ENCODE measurements at regions not wholly inside any gene's neighbourhood (a gene's known extent, or its start where the extent isn't known, plus 50 kb on each side); places are given as distances from the start of the nearest gene placed in this dataset.

DNA sequence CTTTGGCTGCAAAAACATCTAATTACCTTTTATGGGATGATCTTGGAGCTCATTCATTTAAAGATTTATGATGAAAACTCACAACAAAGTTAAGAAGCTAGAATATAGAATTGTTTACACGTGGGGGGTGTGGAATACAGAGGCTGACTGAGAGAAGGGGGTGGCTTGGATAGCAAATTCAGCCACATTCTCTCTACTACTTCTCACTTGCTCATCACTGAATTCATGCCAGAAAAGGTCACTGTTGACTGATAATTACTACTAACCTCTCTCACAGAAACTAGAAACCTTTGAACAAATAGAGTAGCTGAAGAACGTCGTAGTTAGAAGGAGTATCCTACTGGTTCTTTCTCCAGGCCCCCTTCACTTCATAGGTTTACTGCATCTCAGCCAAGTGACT lies 808.2 kb downstream of the BRINP1 start:
- no peak for DNase-seq (ENCODE audit: low read depth in 1 of 2, low spot score in 1 of 2)

DNA sequence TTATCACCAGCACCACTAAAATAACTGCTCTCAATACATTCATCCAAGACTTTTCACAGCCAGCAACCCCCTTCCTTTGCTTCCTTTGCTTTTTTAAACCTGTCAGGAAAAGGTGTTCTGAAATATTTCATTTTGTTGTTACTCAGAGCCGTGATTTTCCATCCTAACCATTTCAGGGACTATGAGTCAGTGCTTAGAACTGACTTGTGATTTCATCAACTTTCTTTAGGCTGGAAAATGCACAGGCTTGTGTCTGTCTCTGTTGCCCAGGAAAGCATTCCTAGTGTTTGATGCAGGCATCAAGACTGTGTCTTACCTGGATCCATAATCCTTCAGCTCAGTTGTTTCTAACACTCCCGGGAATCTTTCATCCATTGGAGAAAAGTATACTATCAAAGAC lies 805.6 kb downstream of the BRINP1 start:
- no peak for DNase-seq (ENCODE audit: low read depth in 1 of 2, low spot score in 1 of 2)

DNA sequence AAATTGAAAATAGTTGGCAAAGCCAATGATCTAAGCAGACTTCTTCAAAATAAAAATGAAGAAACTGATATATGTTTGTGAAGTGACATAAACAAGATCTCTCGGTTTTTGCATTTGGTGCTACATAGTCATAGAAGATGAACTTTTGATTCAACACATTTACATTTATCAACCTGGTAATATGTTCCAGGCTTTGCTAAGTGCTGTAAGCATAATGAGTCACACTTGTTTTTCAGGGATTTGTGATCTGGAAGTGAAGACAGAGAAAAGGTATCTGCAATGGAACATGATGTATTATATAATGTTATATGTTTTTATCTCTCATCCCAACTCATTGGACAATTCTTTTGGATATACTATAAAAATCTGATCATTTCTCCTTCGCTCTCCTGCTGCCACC lies 801.4 kb downstream of the BRINP1 start:
- no peak for DNase-seq (ENCODE audit: low read depth in 1 of 2, low spot score in 1 of 2)

DNA sequence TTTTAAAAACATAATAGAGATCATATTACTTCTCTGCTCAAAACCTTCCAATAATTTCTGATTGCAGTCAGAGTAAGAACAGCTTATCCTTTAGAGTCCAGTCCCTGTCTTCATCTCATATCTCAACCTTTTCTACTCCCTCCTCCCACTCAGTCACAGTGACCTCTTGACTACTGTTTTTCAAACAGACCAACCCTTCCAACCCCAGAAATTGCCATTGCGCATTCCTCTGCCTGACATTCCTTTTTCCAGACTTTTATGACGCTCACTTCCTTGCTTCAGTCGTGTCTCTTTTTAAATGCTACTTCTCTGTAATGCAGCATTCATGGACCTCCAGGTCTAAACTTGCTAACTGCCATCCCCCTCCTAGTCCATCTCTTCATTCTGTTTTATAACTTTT lies 800.5 kb downstream of the BRINP1 start:
- no peak for DNase-seq (ENCODE audit: low read depth in 1 of 2, low spot score in 1 of 2)

DNA sequence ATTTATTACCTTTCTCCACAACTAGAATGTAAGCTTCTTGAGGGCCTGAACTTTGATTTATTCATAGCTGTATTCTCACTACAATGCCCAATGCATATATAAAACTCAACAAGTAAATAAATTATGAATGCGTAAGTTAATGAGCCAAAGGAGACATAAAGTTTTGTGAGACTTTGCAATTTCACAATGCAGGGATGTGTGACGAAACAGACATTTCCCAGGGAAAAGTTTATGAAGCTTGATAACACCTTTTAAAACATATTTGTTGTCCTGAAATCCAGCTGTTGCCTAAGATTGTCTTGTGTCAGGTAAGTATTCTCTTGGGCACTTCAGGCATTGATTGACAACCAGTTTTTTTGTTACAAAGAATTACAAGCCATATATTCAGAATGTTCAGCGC lies 800.1 kb downstream of the BRINP1 start:
- no peak for DNase-seq (ENCODE audit: low read depth in 1 of 2, low spot score in 1 of 2)

DNA sequence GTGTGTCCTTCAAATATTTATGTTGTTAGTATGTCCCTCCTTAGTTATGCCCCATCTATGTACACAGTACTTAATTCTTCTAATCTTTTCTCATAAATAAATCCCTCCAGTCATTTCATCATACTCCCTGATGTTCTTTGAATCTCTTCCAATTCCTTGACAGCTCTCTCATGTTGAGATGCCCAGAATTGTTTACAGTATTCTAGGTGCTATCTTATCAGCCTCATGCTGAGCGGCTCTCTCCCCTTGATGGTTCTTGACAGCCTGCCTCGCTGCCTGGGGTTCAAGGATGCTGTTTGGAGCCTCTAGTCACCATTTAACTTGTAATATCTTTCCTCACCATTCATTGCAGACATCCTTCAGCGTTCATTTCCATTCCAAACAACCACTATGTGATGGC lies 799.2 kb downstream of the BRINP1 start:
- no peak for DNase-seq (ENCODE audit: low read depth in 1 of 2, low spot score in 1 of 2)

DNA sequence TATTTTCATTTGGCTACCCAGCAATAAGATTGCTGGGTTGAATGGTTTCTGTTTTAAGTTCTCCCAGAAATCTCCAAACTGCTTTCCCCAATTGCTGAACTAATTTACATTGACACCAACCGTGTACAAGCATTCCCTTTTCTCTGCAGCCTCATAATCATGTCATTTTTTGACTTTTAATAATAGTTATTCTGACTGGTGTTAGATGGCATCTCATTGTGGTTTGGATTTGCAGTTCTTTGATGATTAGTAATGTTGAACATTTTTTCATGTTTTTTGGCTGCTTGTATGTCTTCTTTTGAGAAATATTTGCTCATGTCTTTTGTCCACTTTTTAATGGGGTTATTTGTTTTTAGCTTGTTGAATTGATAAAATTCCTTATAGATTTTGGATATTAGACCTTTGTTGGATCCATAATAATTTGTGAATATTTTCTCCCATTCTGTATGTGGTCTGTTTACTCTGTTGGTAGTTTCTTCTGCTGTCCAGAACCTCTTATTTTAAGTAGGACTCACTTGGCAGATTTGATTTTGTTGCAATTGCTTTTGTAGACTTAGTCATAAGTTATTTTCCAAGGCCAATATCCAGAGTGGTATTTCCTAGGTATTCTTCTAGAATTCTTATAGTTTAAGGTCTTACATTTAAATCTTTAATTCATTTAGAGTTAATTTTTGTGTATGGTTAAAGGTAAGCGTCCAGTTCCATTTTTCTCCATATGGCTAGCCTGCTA lies 793.7 kb downstream of the BRINP1 start:
- DNase-seq (ENCODE audit: low read depth in 1 of 2, low spot score in 1 of 2) = no peak

DNA sequence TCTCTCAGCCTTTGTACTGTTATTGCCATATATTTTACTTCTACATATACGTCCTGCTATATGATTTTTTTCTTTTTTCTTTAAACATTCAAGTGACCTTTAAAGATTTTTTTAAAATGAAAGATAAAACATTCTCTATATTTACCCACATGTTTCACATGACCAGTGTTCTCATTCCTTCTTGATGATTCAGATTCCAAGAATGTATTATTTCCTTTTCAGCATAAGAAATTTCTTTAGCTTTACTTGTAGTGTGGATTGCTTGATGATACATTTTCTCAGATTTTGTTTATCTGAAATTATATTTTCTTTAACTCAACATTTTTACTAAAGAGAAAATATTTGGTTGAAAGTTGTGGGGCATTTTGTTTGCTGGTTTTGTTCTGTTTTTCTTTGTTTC lies 792.1 kb downstream of the BRINP1 start:
- no peak for DNase-seq (ENCODE audit: low read depth in 1 of 2, low spot score in 1 of 2)

DNA sequence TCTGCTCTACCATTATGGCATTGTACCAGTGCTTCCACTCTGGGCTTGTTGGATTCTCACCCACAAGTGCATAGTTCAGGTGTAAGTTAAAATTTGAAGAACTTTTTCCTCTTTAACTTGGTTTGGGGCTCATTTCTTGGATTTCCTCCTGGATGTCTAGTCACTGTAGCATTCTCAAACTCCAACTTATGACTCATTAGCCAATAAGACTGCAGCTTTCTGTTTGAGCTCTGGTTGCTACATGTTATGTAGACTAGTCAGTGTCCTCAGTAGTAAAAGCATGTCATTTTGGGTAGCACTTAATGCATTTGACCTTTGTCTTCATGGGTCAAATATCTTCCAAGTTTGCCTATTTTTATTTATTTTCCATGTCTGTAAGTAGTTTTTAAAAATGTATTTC lies 790.8 kb downstream of the BRINP1 start:
- DNase-seq (ENCODE audit: low read depth in 1 of 2, low spot score in 1 of 2) = no peak

DNA sequence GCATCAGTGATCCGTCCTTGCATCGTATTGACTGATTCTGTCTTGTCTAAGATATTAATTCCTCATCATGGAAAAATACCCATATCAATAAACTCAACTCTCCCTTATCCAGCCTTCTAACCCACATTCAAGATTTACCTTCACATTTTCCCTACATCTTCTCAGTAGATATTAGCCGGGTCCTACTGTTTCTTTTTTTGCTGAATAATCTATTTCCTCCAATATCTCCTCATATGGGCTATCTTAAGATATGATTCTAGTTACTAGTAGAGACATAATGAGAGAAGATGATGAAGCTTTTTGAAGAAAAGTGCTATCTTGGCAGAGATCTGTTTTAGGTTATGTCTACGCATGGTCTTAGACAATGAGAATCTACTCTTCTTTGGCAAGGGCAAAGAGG lies 785.8 kb downstream of the BRINP1 start:
- DNase-seq (ENCODE audit: low read depth in 1 of 2, low spot score in 1 of 2) = no peak

DNA sequence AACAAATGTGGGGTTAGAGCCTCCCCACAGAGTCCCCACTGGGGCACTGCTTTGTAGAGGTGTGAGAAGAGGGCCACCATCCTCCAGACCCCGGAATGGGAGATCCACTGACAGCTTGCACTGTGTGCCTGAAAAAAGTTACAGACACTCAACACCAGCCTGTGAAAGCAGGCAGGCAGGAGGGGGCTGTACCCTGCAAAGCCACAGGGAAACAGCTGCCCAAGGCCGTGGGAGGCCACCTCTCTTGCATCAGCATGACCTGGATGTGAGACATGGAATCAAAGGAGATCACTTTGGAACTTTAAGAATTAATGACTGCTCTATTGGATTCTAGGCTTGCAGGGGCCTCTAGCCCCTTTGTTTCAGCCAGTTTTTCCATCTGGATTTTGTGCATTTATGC lies 782.3 kb downstream of the BRINP1 start:
- no peak for DNase-seq (ENCODE audit: low read depth in 1 of 2, low spot score in 1 of 2)

DNA sequence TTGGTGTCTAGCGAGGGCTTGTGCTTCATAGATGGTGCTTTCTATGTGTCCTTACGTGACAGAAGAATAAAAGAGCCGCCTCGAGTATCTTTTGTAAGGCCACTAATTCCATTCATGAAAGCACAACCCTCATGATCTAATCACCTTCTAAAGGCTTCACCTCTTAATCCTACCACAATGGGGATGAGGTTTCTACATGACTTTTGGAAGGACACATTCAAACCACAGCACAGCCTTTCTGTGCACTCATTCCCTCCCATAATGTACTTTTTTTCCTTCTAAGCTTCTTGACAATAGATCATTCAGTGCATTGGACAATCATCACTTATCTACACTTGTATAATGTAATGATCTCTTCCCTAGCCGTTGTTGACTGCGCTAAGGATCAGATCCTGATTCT lies 774.8 kb downstream of the BRINP1 start:
- no peak for DNase-seq (ENCODE audit: low read depth in 1 of 2, low spot score in 1 of 2)

DNA sequence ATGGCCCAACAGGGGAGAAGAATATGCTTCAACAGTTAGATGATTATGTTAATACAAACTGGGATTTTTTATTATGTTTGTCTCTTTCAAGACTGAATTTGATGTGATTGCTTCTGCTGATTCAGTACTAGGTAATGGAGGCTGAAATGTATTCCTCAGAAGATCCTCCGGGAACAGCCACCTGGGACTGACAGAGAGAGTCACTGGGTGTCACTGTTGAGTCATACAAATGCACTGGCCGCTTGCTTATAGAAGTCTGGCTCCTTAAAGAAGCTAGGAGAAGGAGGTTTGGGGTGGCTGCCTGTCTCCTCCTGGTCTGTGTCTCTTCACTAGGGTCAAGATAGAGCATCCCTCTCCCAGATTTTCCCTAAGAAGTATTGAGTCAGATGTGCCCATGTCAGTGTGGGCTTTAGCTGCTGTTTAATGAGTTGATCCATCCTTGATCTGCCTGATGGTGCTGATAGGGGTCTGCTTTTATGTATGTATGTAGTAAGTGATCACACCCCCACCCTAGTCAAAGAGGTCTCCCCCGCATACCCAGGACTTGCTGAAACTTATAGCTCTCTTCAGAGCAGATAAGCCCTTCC lies 773.4 kb downstream of the BRINP1 start:
- DNase-seq (ENCODE audit: low read depth in 1 of 2, low spot score in 1 of 2) = no peak

DNA sequence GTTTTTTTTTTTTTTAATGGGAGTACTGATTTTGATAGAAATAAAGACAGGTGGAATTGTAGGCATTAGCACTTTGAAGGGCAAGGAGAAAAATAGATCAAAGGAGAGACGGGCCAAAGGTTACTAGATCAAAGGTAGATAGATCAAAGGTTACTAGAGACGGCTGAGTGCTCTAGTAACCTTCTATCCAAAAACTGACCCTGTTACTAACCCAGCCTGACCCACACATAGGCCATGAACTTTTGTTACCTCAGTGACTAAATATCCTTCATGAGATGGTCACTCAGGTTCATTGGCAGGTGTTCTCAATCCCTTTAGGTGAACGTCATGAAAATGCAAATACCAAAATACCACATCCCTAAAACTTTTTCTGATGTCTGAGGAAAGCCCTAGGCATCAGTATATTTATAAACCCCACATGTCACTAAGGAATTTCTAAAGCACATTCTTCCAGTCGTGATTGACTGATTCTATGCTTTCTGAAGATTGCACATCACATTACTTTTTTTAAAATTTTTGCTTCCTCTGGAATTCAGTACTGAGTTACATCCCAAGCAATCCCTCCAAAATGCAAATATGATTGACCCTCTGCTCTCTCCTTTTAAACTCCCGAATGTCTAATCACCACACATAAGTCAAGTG lies 772.7 kb downstream of the BRINP1 start:
- no peak for DNase-seq (ENCODE audit: low read depth in 1 of 2, low spot score in 1 of 2)

DNA sequence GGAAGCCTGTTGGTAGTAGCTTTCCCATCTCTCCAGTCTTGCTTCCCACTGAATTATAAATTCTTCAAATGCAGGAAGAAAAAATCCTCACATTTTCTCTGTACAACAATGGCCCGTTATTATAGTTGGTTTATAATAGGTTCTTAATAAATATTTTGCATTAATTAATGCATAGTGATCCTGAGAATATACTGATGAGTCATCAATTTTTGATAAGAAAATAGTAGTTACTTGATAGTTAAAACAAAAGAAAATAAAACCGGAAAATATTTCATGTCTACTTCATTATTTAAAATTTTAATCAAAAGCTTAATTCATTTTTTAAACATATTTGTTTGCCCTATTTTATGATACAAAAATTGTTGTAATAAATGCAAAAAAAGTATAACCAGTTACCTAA lies 762.6 kb downstream of the BRINP1 start:
- DNase-seq (ENCODE audit: low read depth in 1 of 2, low spot score in 1 of 2) = no peak

DNA sequence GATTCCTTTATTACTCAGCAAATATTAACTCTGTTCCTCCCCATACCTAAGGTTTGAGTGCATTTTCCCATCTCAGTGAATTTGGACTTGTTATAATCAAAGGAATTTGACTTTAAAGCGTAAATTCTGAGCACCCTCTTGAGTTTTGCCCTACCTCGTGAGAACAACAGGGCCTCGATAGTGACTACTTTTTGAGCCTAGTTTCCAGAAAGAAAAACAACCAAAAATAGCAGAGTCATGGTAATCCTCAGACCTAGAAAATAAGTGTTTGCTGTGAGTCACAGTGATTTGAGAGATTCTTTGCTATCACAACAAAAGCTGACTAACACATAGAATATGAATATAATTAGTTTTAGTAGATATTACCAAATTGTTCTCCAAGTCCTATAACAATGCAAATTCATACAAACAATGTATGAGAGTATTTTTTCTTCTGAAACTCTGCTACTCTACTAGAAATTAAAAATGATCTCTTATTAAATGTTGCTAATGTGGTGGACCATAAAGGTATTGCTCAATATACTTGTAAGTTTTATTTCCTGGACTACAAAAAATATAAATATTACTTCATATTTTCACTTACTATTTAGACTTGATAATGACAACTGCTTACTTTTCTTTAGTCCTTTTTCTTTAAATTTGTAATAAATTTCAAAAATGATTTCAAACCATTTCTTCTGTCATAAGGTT lies 759.7 kb downstream of the BRINP1 start:
- DNase-seq (ENCODE audit: low read depth in 1 of 2, low spot score in 1 of 2) = no peak

DNA sequence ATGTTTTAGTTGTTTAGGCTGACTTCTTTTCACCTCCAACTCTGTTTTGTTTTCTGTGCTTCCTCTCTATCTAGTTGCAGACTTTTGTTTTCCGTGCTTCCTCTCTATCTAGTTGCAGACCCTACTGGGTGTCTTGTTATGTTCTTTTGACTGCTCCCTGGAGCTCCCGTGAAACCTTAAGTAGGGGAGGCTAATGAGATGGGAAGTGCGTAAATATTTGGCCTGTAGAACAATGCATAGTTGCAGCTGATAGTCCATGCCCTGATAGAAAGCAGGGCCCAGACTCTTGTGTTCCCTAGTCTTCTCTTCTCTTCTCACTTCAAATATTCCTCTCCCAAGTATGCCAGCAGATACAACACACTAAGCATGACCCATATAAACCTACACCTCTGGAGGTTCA lies 757.0 kb downstream of the BRINP1 start:
- DNase-seq (ENCODE audit: low read depth in 1 of 2, low spot score in 1 of 2) = no peak

DNA sequence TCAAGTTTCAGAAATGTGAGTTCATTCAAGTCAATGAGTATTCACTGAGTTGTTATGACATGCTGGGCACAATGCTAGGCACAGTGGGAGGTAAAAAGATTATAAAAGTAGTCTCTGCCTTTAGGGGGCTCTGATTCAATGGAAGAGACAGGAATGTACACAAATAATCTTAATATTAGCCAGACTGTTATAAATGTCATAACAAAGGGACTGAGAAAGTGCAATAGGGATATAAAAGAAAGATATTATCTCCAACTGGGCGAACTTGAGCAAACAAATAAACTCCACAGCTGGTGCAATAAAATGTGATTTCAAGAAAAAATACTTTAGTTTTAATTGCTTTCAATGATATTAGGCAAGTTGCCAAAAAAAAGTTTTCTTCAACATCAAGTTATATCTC lies 755.2 kb downstream of the BRINP1 start:
- no peak for DNase-seq (ENCODE audit: low read depth in 1 of 2, low spot score in 1 of 2)

DNA sequence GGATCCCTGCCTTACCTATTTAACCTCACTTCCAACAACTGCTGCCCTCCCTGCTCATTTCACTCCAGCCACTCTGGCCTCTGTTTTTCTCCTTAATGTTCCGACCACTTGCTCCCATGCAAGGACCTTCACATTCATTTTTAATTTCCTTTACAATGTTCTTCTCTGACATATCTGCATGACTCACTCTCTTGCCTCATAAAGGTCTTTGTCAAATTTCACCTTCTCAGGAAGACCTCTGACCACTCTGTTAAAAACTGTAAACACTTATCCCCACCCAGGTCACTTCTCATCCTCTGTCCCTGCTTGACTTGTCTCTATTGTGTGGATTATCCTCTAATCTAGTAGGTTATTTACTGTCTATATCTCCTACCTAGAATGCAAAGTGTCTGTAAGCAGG lies 751.2 kb downstream of the BRINP1 start:
- no peak for DNase-seq (ENCODE audit: low read depth in 1 of 2, low spot score in 1 of 2)

DNA sequence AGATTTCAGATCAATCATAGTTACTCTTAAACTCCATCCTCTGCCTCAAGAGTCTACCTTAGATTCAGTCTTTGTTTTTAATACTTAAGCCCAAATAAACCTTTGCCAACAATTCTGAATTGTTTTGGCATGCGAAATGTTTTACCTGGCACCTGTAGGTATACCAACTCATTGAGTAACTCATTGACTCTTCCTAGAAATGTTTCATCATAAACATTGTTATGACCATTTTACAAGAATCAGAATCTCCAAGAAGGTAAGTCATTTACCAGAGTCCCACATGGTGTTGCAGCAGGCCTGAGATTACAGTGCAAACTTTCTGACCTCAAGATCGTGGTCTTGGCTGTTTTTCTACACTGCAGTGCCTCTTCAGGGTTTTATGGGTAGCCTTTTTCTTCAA lies 750.4 kb downstream of the BRINP1 start:
- no peak for DNase-seq (ENCODE audit: low read depth in 1 of 2, low spot score in 1 of 2)

DNA sequence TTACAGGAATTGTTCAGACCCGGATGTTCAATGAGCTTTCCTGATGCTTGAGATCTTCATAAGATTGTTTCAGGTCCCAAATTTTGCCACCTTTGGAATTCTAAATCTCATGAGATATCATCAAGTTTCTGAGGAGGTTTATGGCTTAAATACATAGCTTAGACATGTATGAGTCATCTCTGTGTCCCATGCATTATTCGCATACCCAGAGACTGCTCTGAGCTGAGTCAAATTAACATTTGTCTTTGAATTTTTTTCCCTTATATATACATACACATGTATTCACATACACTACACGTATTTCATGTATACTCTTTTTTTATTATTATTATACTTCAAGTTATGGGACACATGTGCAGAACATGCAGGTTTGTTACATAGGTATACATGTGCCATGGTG lies 744.6 kb downstream of the BRINP1 start:
- no peak for DNase-seq (ENCODE audit: low read depth in 1 of 2, low spot score in 1 of 2)

DNA sequence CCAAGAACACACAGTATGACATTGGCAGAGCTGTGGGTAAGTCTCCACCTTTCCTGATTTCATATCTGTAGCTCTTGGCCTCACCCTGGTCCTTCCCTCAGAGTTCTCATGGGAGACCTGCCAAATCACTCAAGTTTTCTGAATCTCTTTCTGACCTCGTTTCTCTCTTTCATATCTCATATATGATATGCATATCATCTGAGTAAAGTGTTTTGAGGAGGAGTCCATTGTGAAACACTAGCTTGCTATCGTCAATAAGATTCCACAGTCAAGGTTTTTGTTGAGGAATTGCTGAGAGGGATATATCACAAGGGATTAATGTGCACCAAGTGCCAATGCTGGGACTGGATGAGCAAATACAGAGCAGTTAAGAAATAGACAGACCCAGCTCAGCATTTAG lies 739.2 kb downstream of the BRINP1 start:
- no peak for DNase-seq (ENCODE audit: low read depth in 1 of 2, low spot score in 1 of 2)

Data from activated CD4-positive, alpha-beta T cell treated with anti-CD3 and anti-CD28 coated beads, Interleukin-2, amount 50 U/mL, for 24 hours (primary cell).